ENCODE measurements at regions not wholly inside any gene's neighbourhood (a gene's known extent, or its start where the extent isn't known, plus 50 kb on each side); places are given as distances from the start of the nearest gene placed in this dataset.
"Not testable (repeated sequence)": the region's sequence is repeated elsewhere in the genome, so short reads cannot be mapped to it uniquely, and the experiment has no call there.

- DNase-seq (ENCODE audit: low read depth): no peak
Observed at GRCh38 chr7:51824050-51824449, 507.4 kb upstream of the COBL start.

DNA sequence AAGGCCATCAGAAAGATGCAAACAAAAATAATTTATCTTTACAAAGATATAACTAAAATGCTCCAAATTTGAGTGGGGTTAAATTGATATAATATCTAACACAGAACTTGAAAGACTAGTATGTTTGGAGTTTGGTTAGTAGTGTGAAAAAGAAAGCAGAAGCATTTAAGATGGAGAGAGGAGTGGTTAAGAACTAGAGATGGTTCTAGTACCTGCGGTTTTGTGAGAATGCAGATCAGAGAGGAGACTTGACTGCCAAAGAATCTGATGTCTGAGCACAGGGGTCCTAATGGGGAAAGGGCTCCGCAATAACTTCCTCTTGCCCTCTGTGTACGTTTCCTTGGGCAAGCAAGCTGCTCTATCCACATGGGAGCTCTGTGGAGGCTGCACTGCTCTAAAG is 506.8 kb upstream of the COBL start:
- DNase-seq (ENCODE audit: low read depth): no peak

- no peak for DNase-seq (ENCODE audit: low read depth)
Observed at GRCh38 chr7:51817694-51818225, 501.2 kb upstream of the COBL start.

GRCh38 chr7:51805783-51806431 is 489.3 kb upstream of the COBL start:
- not testable (repeated sequence) for DNase-seq (ENCODE audit: low read depth)

DNA sequence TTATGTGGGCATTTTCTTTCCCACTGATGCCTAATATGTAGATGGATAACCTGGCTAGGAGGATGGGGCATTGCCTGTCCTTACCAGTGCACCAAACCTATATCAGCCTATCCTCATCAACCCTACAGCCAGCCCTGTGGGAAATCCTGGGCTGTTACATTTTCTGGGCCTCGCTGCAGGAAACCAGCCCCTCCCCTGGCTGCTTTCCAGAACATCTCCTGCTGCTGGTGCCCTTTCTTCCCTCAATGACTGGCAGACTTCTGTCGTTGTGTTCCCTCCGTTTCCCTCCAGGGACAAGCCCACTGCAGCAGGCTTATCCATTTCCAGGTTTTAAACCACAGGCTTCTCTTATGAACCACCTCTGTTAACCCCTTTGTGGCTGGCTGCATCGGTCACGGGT is 486.1 kb upstream of the COBL start:
- DNase-seq (ENCODE audit: low read depth): no peak

- no peak for DNase-seq (ENCODE audit: low read depth)
Observed at GRCh38 chr7:51797371-51797770, 480.8 kb upstream of the COBL start.

DNA sequence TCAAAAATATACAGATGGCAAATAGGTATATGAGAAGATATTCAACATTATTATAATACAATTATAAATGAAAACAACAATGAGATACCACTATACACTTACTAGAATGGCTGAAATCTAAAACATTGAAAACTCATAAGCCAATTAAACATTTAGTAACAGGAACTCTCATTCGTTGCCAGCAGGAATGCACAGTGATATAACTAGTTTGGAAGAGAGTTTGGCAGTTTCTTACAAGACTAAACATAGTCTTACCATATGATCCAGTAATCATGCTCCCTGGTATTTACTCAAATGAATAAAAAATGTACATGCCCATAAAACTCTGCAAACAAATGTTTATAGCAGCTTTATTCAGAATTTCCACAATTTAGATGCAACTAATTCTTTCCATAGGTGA is 476.2 kb upstream of the COBL start:
- DNase-seq (ENCODE audit: low read depth): no peak

DNA sequence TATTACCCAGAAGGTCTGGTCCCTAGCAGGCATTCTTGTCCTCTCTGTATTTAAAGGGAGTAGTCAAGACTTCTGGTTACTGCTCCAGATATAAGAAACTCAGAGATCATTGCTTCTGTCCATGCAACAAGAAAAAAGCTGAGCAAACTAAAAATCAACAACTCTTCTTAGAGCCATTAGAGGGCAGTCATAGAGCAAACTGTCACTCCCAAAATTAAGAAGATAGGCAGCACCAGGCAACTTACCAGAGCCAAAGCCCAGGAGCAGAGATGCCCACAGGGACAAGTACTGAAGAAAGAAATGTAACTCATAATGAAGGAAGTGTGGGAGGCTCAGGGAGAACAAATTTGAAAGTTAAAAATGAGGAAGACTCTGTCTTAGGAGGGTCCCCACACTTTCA is 472.9 kb upstream of the COBL start:
- DNase-seq (ENCODE audit: low read depth): no peak

GRCh38 chr7:51786284-51786683 is 469.7 kb upstream of the COBL start:
- DNase-seq (ENCODE audit: low read depth): no peak

GRCh38 chr7:51785876-51786275 is 469.3 kb upstream of the COBL start:
- DNase-seq (ENCODE audit: low read depth): no peak

- no peak for DNase-seq (ENCODE audit: low read depth)
Observed at GRCh38 chr7:51785171-51785570, 468.6 kb upstream of the COBL start.

DNA sequence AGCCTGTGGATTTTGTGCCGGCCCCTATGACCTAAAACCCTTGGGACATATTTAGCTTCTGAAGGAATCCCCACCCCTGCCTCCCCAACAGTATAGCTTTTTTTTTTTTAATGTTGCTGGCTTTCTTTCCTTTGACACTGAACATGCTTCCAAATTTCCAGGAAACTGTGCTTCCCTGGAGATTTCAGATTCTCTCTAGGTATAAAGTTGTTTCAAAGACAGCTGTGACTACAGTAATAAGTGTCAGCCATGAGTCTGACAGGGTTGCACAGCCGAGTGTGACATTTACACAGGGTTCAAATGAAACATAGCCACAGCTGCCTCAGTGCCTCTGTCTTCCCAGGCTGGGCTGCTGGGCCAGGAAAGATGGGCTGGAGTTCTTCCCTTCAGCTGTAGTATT is 466.6 kb upstream of the COBL start:
- no peak for DNase-seq (ENCODE audit: low read depth)

DNA sequence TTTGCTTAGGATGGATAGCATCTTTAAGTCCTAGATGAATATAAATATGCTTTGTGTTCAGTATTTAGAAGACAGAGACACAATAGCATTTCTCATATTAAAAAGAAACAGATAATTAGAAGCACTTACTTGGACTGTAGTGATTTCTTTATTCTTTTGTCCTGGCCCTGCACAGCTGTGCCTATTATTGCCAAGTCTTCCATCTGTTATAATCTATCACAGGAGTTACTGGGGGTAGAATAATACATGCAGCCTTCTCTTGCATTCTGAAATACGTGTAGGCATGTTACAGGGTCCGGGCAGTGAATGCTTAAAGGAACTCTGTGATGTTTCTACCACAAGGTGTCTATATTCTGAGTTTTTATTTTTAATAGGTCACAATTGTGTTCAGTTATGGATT is 461.5 kb upstream of the COBL start:
- DNase-seq (ENCODE audit: low read depth): no peak

- DNase-seq (ENCODE audit: low read depth): no peak
Observed at GRCh38 chr7:51774178-51774577, 457.6 kb upstream of the COBL start.

GRCh38 chr7:51772190-51772589 is 455.6 kb upstream of the COBL start:
- DNase-seq (ENCODE audit: low read depth): no peak

- no peak for DNase-seq (ENCODE audit: low read depth)
Observed at GRCh38 chr7:51764976-51765375, 448.4 kb upstream of the COBL start.

DNA sequence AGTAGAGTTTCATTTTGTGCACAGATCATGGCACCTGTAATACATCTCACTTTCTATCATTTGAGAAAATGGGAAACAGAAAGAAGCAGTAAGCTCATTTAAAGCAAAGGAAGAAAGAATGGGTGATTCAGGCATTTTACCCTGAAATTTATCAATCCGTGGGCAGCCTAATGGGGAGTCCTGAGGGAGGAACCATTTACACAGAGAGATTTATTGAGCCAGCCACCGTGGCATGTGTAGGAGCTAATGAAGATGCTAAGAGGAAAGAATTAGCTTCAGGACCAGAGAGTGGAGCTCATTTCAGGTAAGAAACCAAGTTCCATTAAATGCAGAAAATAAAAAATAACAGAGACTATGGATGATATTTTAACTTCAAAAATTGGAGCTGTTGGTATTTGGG is 443.4 kb upstream of the COBL start:
- no peak for DNase-seq (ENCODE audit: low read depth)

DNA sequence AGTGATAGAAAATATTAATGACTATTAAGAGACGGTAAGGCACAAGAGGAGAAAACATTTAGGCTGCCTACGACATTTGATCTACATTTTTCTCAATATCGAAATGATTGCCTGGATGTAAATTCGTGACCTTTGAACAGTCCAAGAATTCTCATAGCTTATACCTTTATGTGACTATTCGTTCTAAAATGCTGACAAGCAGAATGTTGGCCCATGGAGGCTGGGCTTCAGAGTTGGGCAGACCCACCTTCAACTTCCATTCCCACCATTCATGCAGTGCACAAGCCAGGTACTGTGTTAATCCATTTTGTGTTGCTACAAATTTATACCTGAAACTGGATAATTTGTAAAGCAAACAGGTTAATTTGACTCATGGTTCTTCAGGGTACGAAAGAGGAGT is 441.4 kb upstream of the COBL start:
- DNase-seq (ENCODE audit: low read depth): no peak

DNA sequence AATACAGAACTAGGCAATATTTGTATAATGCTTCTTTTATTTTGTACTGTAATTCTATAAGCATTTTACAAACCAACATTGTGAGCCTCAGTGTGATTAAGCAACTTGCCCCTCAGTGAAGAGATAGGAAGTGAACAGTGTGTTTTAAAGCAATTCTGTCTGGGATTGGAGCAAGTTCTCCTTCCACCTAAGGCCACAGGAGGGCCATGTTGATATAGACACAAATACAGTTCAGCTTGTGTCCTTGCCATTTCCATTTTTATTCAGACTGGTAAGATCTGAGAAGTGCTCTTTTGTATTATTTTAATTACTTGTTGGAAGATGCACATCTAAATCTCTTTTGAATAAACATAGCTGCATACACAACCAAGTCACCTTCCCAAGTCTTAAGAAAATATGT is 416.3 kb upstream of the COBL start:
- DNase-seq (ENCODE audit: low read depth): no peak

- DNase-seq (ENCODE audit: low read depth): no peak
Observed at GRCh38 chr7:51732116-51732515, 415.5 kb upstream of the COBL start.

GRCh38 chr7:51731075-51731474 is 414.5 kb upstream of the COBL start:
- DNase-seq (ENCODE audit: low read depth): no peak

- no peak for DNase-seq (ENCODE audit: low read depth)
Observed at GRCh38 chr7:51727441-51727840, 410.8 kb upstream of the COBL start.

- no peak for DNase-seq (ENCODE audit: low read depth)
Observed at GRCh38 chr7:51706851-51707250, 390.2 kb upstream of the COBL start.

DNA sequence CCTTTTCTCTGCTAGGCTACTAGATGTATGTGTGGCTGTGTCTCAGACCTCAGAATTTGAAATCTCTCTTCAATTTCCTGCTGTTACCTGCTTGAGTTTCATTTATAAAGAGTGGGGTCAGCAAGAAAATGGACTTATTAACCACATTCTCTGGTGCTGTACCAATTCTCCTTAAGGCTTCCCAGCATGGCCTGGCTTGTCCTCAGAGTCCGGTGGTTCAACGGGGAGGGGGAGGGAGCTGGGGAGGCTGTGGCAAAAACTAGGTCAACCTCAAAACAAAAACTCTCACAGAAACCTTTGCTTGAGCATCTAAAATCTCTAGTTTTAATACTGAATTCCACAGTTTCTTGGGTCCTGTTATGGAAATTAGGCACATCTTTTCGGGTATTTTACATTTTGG is 389.1 kb upstream of the COBL start:
- no peak for DNase-seq (ENCODE audit: low read depth)
